Common myeloid progenitor, CD34-positive (primary cell): ENCODE measurements at regions not wholly inside any gene's neighbourhood (a gene's known extent, or its start where the extent isn't known, plus 50 kb on each side); places are given as distances from the start of the nearest gene placed in this dataset.

Experiments used
- CTCF ChIA-PET: fragments of 350-600 bp; sonication (Branson Sonifier 250); formaldehyde crosslinking; loops from one replicate; lab custom pipeline; 2021; ENCODE audit warnings: antibody characterized with exemption; lab: Charles Lee
- POLR2A ChIA-PET: fragments of 350-600 bp; sonication (Branson Sonifier 250); formaldehyde crosslinking; loops from one replicate; lab custom pipeline; 2021; ENCODE audit warnings: antibody characterized with exemption; lab: Charles Lee
- DNase-seq, 3 donors: peaks; one replicate each; pipeline versions ENCODE4 v3.0.0 to v3.0.0-alpha.2; 2013
- H3K27ac ChIP-seq, 2 experiments: 1 replicate in 1 of 2; 2 replicates in 1 of 2; pipeline ENCODE4 v1.7.0; 2013; ENCODE audit warnings: inconsistent platforms in 2 of 2, low read length in 2 of 2, mild to moderate bottlenecking in 2 of 2, low read depth in 1 of 2, moderate library complexity in 1 of 2; ENCODE audit not compliant: severe bottlenecking in 2 of 2, insufficient read depth in 1 of 2, poor library complexity in 1 of 2
- H3K27me3 ChIP-seq, 5 experiments: replicated peaks in 2 of 5; 1 replicate in 3 of 5; 2 replicates in 2 of 5; pipeline versions ENCODE4 v1.6.1 to v1.7.0; 2013; ENCODE audit warnings: low read length in 4 of 5, mild to moderate bottlenecking in 2 of 5, moderate library complexity in 2 of 5, inconsistent platforms in 1 of 5; ENCODE audit not compliant: insufficient read depth in 5 of 5, control insufficient read depth in 4 of 5
- H3K36me3 ChIP-seq, 4 experiments: 1 replicate in 2 of 4; 2 replicates in 2 of 4; pipeline versions ENCODE4 v1.6.1 to v1.7.0; 2013; ENCODE audit warnings: low read length in 3 of 4, control low read depth in 1 of 4, mild to moderate bottlenecking in 1 of 4; ENCODE audit not compliant: control insufficient read depth in 4 of 4, insufficient read depth in 4 of 4
- H3K4me1 ChIP-seq, 4 experiments: 1 replicate in 3 of 4; 2 replicates in 1 of 4; pipeline versions ENCODE4 v1.6.1 to v1.7.1; 2013; ENCODE audit warnings: low read length in 3 of 4, mild to moderate bottlenecking in 3 of 4, control low read depth in 1 of 4, inconsistent platforms in 1 of 4, moderate library complexity in 1 of 4; ENCODE audit not compliant: control insufficient read depth in 4 of 4, insufficient read depth in 4 of 4; ENCODE audit errors: control extremely low read depth in 1 of 4
- H3K4me3 ChIP-seq, 7 experiments: 1 replicate in 4 of 7; 2 replicates in 3 of 7; pipeline versions ENCODE4 v1.5.1 to v1.7.0; 2013; ENCODE audit warnings: mild to moderate bottlenecking in 7 of 7, low read length in 6 of 7, moderate library complexity in 6 of 7, inconsistent platforms in 2 of 7, low read depth in 2 of 7, control low read depth in 1 of 7; ENCODE audit not compliant: insufficient read depth in 4 of 7, control insufficient read depth in 1 of 7; ENCODE audit errors: extremely low read depth in 1 of 7
- H3K9me3 ChIP-seq, 5 experiments: 1 replicate in 4 of 5; 2 replicates in 1 of 5; pipeline versions ENCODE4 v1.6.1 to v1.7.1; 2013; ENCODE audit warnings: low read length in 4 of 5, mild to moderate bottlenecking in 2 of 5, inconsistent platforms in 1 of 5, low read depth in 1 of 5, moderate library complexity in 1 of 5; ENCODE audit not compliant: control insufficient read depth in 4 of 5, insufficient read depth in 2 of 5; ENCODE audit errors: control extremely low read depth in 1 of 5
- WGBS: methylation state at CpG from one replicate; pipeline ENCODE4 v1.1.5; 2013; ENCODE audit not compliant: insufficient coverage; 5-methylcytosine and 5-hydroxymethylcytosine counted together

DNA sequence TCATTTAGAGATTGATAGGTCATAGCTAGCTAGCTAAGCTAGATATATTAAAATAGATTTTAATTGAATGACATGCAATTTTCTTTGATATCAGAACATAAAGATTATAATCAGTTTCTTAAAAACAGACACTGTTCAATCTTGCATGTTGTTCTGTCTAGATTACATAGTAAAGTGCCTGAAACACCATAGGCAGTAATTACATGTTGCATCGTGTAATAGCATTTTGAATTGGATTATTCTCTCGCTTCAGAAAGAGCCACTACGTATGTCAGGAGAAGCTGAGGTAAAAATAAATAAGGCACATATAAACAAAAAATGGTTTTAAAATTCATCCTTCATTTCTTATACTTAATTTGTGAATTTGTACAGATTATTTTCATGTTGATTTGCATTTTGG is 148.0 kb upstream of the CDH12 start:
- H3K27me3 ChIP-seq: no peaks in the 10 kb centered on the region
- no peaks in the 10 kb centered on the region for H3K4me1 ChIP-seq
- no peak overlapping the region for H3K4me3 ChIP-seq
- no peak overlapping the region for H3K27ac ChIP-seq
- CTCF ChIA-PET: no interaction called here
- H3K9me3 ChIP-seq: no peaks in the 10 kb centered on the region
- DNase-seq: no peak
- WGBS: 100% methylated on average over 1 of the region's 3 CpGs
- POLR2A ChIA-PET: no interaction called here
- H3K36me3 ChIP-seq: no peaks in the 10 kb centered on the region

DNA sequence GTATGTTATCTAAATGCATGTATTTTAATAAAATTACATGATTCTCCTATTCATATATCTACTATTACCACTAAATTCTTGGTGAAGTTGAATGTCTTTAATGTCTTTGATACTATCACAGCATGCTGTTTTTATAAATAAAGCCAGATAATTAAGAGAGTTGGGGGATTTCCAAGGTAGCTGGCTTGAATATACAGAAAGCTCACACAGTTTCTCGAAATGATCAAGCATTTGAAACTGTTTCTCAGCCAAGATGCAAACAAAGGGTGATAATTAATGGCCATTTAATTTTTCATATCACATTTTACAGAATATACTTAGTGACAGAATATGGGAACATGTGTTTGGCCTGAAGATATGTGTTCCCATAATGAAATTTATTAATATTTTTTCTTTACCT is 145.6 kb upstream of the CDH12 start:
- H3K4me3 ChIP-seq: no peak overlapping the region
- CTCF ChIA-PET: no interaction called here
- DNase-seq: no peak
- H3K4me1 ChIP-seq: no peaks in the 10 kb centered on the region
- no peaks in the 10 kb centered on the region for H3K36me3 ChIP-seq
- H3K27ac ChIP-seq: no peak overlapping the region
- POLR2A ChIA-PET: no interaction called here
- no peaks in the 10 kb centered on the region for H3K27me3 ChIP-seq
- WGBS: no CpG with 5 or more reads among the region's 1 CpG
- H3K9me3 ChIP-seq: peaks cover 0 to 1% (median 0%) of the 10 kb centered on the region in 5 experiments

DNA sequence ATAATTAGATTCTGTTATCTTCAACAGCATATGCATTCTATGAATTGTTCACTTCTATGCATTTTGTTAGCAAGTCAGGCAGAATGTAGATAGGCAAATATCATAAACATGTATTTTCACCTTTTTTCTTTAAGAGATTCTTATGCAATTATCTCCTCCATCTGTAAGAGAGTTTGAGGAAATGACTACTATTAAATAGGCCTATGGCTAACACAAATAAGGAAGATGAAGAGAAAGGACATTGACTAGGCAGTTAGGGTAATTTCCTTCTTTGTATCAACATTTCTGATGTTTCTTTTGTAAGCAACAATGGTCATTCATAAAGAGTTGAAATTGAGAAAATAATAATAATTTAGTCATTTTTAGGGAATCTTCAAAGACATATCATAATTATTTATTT is 145.2 kb upstream of the CDH12 start:
- CTCF ChIA-PET: no interaction called here
- DNase-seq: no peak
- POLR2A ChIA-PET: no interaction called here
- no peaks in the 10 kb centered on the region for H3K27me3 ChIP-seq
- peaks cover 0 to 1% (median 0%) of the 10 kb centered on the region in 5 experiments for H3K9me3 ChIP-seq
- no peaks in the 10 kb centered on the region for H3K36me3 ChIP-seq
- H3K4me1 ChIP-seq: no peaks in the 10 kb centered on the region
- H3K27ac ChIP-seq: no peak overlapping the region
- no peak overlapping the region for H3K4me3 ChIP-seq

DNA sequence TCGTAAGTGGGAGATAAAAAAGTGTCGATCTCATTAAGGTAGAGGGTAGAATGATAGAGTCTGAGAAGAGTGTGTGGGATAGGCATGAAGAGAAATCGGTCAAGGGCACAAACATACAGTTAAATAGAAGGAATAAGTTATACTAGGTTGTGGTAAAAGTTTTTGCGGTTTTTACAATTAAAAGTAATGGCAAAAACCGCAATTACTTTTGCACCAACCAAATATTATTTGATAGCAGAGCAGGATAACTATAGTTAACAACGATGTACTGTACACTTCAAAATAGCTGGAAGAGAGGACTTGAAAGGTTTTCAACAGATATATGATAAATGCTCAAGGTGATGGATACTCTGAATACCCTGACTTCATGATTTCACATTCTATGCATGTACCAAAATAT is 135.8 kb upstream of the CDH12 start:
- Histone ChIP-seq H3K9me3 (peaks cover 0 to 2% (median 0%) of the 10 kb centered on the region in 5 experiments), H3K27ac (no peak overlapping the region), H3K27me3 (no peaks in the 10 kb centered on the region), H3K4me3 (no peak overlapping the region), H3K4me1 (no peaks in the 10 kb centered on the region), H3K36me3 (no peaks in the 10 kb centered on the region)
- CTCF ChIA-PET: no interaction called here
- POLR2A ChIA-PET: no interaction called here
- WGBS: 61% methylated on average over 2 of the region's 6 CpGs
- DNase-seq: no peak

DNA sequence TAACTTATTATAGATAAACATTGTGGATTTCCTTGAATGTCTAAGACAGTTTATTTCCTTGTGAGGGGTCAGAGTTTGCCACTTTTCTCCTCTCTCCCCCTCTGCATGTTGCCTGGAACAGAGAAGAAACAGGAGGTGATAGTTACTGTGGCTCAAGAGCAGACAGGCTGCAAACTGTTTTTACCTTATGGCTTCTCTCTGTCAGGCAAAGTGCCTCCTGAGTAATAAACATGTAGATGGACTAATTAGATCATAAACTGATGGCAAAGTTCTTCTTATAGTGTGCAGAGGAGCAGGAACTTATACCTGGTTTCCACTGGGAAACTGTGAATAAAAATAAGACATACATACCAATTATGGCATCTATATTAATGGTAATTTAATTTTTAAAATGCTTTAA is 133.1 kb upstream of the CDH12 start:
- no peaks in the 10 kb centered on the region for H3K27me3 ChIP-seq
- no peaks in the 10 kb centered on the region for H3K9me3 ChIP-seq
- H3K4me1 ChIP-seq: no peaks in the 10 kb centered on the region
- H3K36me3 ChIP-seq: no peaks in the 10 kb centered on the region
- H3K4me3 ChIP-seq: no peak overlapping the region
- ChIA-PET CTCF (no interaction called here), POLR2A (no interaction called here)
- DNase-seq: no peak
- no peak overlapping the region for H3K27ac ChIP-seq

DNA sequence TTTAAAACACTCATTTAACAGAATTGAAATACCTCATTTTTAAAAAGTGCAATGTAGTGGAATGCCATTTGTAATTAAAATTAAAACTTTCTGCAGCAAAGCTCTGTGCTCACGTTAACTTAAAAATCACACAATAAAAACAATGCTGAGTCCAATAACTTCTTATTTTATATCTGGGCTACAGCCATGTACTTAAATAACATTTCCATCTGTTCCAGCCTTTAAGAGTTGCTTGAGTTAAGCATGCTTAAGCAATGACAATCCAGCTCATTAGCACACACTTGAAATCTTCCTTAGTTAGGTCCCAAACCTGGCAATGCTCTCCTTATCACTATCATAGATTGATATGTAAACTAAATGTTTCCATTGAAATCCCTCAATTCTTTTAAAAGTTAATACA is 132.3 kb upstream of the CDH12 start:
- POLR2A ChIA-PET: no interaction called here

DNA sequence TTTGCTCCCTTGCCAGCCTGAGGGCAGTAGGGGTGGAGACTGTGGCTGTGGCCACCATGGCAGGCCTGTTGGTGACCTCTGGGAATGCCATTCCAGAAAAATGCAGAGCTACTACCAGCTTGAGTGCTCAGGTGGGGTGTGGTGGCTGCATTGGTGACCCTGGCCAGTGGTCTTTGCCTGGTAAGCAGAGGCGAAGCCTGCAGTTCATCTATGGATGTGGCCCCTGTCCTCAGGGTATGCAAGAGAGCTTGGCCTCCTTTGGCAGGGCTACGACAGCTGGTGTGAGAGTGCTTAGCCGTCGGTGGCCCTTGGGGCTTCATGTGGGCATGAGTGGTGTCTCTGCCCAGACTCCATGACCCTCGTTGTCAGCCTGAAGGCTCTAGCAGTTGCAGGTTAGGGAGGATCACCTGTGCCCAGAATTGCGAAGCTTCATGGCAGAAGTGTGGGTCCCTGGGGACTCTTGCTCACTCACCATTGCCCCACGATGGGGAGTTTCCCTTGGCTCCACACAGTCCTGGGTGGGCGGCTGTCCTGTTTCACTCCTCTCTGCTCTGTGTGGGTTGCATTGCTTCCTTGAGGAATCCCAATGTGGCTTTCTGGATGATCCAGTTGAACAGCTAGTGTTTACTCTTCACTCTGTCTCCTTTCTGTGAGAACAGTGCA is 117.9 kb upstream of the CDH12 start:
- Histone ChIP-seq H3K27ac (no peak overlapping the region), H3K4me3 (no peak overlapping the region), H3K36me3 (no peaks in the 10 kb centered on the region), H3K27me3 (no peaks in the 10 kb centered on the region), H3K4me1 (no peaks in the 10 kb centered on the region), H3K9me3 (peaks cover 0 to 4% (median 2%) of the 10 kb centered on the region in 5 experiments)
- ChIA-PET POLR2A (no interaction called here), CTCF (interaction anchor here (1.4 kb wide), 1 partner anchor 11 kb away, joined by 4 read pairs; no protein-coding TSS in a partner anchor)
- no peak for DNase-seq
- WGBS: 84% methylated on average over 8 of the region's 8 CpGs

More for the DNA sequence above, 132.3 kb upstream of the CDH12 start:
- H3K27ac ChIP-seq: no peak overlapping the region
- H3K9me3 ChIP-seq: no peaks in the 10 kb centered on the region
- no CpG with 5 or more reads among the region's 1 CpG for WGBS
- no peaks in the 10 kb centered on the region for H3K36me3 ChIP-seq
- no peak for DNase-seq
- CTCF ChIA-PET: no interaction called here
- H3K4me3 ChIP-seq: no peak overlapping the region
- H3K27me3 ChIP-seq: no peaks in the 10 kb centered on the region
- no peaks in the 10 kb centered on the region for H3K4me1 ChIP-seq
